Stomach (tissue), 8 donors: ENCODE measurements at regions not wholly inside any gene's neighbourhood (a gene's known extent, or its start where the extent isn't known, plus 50 kb on each side); places are given as distances from the start of the nearest gene placed in this dataset.

Experiments
- DNase-seq, 2 donors: peaks; one replicate each; pipeline versions ENCODE4 v3.0.0 to v3.0.0-alpha.2; 2013 to 2019
- H3K27ac ChIP-seq, 5 donors: fragments of 200-600 bp in 4 of 5; sonication (generic) in 4 of 5; one replicate each; pipeline ENCODE4 v1.5.1; 2013 to 2019; ENCODE audit warnings: mild to moderate bottlenecking in 1 of 5, moderate library complexity in 1 of 5
- H3K27me3 ChIP-seq, 3 donors: fragments of 200-600 bp; sonication (generic); one replicate each; pipeline ENCODE4 v1.5.1; 2017 to 2019; ENCODE audit warnings: mixed run types in 1 of 3
- H3K36me3 ChIP-seq, 4 donors: fragments of 200-600 bp; sonication (generic); 1 replicate in 3 of 4; 2 replicates in 1 of 4; pipeline ENCODE4 v1.5.1; 2016 to 2019
- H3K4me1 ChIP-seq, 4 donors: fragments of 200-600 bp; sonication (generic); one replicate each; pipeline ENCODE4 v1.5.1; 2016 to 2019
- H3K4me3 ChIP-seq, 4 donors: fragments of 200-600 bp; sonication (generic) in 3 of 4; one replicate each; pipeline ENCODE4 v1.5.1; 2016 to 2019; ENCODE audit warnings: mild to moderate bottlenecking in 1 of 4
- H3K9me3 ChIP-seq, 4 donors: fragments of 200-600 bp; sonication (generic); one replicate each; pipeline ENCODE4 v1.5.1; 2016 to 2019
- EP300 ChIP-seq: sonication (generic); formaldehyde crosslinking; IDR thresholded peaks from one replicate; pipeline ENCODE4 v1.6.1; 2017; ENCODE audit warnings: antibody characterized with exemption
- POLR2A ChIP-seq, 4 donors: fragments of 450-650 bp; IDR thresholded peaks; one replicate each; pipeline ENCODE4 v1.6.1; 2016; ENCODE audit warnings: antibody characterized with exemption in 4 of 4, control low read depth in 2 of 4, mild to moderate bottlenecking in 1 of 4, moderate library complexity in 1 of 4
- POLR2AphosphoS5 ChIP-seq, 3 donors: sonication (generic); formaldehyde crosslinking; IDR thresholded peaks; one replicate each; pipeline ENCODE4 v1.6.1; 2016; ENCODE audit warnings: antibody characterized with exemption in 3 of 3
- WGBS, 5 donors: extraction: QIAGEN DNeasy Blood & Tissue Kit in 3 of 5; methylation state at CpG; one replicate each; pipeline versions ENCODE4 v1.1.5 to v1.1.7; 2013 to 2018; 5-methylcytosine and 5-hydroxymethylcytosine counted together
- intact Hi-C: fragments of 100-400 bp; cut with DNase I; formaldehyde crosslinking; loops from one replicate; pipeline ENCODE4 v1.15.1; 2023; ENCODE audit warnings: low total_unique reads
- TF ChIP-seq, protein P1 (sequence below), 7 experiments: fragments of 450-650 bp in 4 of 7; fragments of 200-600 bp in 3 of 7; sonication (generic) in 3 of 7; IDR thresholded peaks; one replicate each; pipeline ENCODE4 v1.5.1; 2016 to 2019; ENCODE audit warnings: antibody characterized with exemption in 7 of 7, control low read depth in 2 of 7, mild to moderate bottlenecking in 1 of 7
- donor health status: healthy with polysubstance abuse.
- donor health status: Bipolar disorder and iron deficiency.
- donor health status: healthy.

DNA sequence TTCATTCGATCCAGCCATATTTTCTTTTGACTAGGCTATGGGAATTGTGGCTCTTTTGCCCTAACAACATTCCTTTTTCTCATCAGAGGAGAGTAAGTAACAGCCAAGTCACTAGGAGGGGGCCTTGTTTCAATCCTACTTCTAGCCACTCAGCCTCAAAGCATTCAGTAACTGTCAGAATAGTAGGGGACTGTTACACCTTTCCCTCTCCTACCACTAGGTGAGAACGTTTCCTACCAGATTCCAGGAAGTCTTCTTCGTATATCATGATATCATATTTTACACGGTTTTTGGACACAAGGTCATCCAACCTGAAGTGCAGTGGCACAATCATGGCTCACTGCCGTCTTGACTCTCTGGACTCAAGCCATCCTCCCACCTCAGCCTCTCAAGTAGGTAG, 171.3 kb upstream of the CDH12 start:
- 75 to 83% (median 77%) methylated on average over 5 of the region's 5 CpGs for WGBS, 5 donors
- H3K27me3 ChIP-seq: no peaks in the 10 kb centered on the region
- intact Hi-C loops: no loop called here
- no peaks in the 10 kb centered on the region for H3K36me3 ChIP-seq
- H3K27ac ChIP-seq: no peak overlapping the region
- TF ChIP-seq POLR2AphosphoS5 (IDR thresholded peaks at IDR 0.05) (no peak), EP300 (no peak), POLR2A (IDR thresholded peaks at IDR 0.05) (no peak)
- TF ChIP-seq, protein P1, sequence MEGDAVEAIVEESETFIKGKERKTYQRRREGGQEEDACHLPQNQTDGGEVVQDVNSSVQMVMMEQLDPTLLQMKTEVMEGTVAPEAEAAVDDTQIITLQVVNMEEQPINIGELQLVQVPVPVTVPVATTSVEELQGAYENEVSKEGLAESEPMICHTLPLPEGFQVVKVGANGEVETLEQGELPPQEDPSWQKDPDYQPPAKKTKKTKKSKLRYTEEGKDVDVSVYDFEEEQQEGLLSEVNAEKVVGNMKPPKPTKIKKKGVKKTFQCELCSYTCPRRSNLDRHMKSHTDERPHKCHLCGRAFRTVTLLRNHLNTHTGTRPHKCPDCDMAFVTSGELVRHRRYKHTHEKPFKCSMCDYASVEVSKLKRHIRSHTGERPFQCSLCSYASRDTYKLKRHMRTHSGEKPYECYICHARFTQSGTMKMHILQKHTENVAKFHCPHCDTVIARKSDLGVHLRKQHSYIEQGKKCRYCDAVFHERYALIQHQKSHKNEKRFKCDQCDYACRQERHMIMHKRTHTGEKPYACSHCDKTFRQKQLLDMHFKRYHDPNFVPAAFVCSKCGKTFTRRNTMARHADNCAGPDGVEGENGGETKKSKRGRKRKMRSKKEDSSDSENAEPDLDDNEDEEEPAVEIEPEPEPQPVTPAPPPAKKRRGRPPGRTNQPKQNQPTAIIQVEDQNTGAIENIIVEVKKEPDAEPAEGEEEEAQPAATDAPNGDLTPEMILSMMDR (IDR thresholded peaks at IDR 0.05): no peak
- no peaks in the 10 kb centered on the region for H3K4me1 ChIP-seq
- DNase-seq: no peak
- no peak overlapping the region for H3K4me3 ChIP-seq
- no peaks in the 10 kb centered on the region for H3K9me3 ChIP-seq

DNA sequence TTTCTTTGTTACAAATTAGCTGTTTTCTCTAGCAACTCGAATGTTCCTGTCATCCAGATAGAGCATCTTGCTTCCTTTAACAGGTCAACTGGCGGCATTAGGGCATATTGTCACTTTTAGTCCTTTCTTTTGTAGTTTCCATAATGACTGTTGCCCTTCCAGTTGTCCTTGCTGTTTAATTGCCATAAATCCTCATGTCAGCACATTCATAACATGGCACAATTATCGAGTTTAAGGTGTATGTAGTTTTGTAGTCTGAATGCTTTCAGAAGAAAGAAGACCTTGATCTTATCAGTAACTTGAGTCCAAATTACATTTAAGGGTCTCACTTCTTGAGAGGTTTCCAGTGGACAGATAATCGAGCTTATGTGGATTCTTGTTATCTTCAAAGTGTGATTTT, 161.7 kb upstream of the CDH12 start:
- no peaks in the 10 kb centered on the region for H3K27me3 ChIP-seq
- TF ChIP-seq POLR2AphosphoS5 (IDR thresholded peaks at IDR 0.05) (no peak), POLR2A (IDR thresholded peaks at IDR 0.05) (no peak), EP300 (no peak)
- TF ChIP-seq, protein P1 (IDR thresholded peaks at IDR 0.05): no peak
- intact Hi-C loops: no loop called here
- H3K9me3 ChIP-seq: no peaks in the 10 kb centered on the region
- WGBS, 5 donors: 50 to 68% (median 62%) methylated on average over 4 of the region's 4 CpGs
- H3K27ac ChIP-seq: no peak overlapping the region
- H3K36me3 ChIP-seq: no peaks in the 10 kb centered on the region
- no peak overlapping the region for H3K4me3 ChIP-seq
- DNase-seq: no peak
- no peaks in the 10 kb centered on the region for H3K4me1 ChIP-seq

DNA sequence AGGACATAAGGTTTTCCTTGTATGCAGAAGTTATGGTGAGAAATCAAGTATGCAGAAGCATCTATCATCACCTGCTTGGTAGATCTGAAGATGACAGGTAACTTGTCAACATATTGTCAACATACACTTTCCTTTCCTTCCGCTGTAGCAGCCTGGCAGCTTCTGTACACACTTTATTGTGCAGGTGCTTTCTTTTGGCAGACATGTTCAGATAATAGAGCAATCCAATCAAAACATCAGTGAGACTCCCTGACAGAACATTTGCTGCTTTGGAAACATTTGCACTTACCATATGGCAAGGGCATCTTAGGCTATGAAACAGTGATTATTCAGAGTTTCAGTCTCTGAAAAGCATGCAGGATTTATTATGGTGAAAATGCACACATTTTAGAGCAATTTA, 161.1 kb upstream of the CDH12 start:
- no peak for TF ChIP-seq EP300
- TF ChIP-seq, protein P1 (IDR thresholded peaks at IDR 0.05): no peak
- TF ChIP-seq POLR2A (IDR thresholded peaks at IDR 0.05): no peak
- TF ChIP-seq POLR2AphosphoS5 (IDR thresholded peaks at IDR 0.05): no peak
- Histone ChIP-seq H3K4me1 (no peaks in the 10 kb centered on the region), H3K9me3 (no peaks in the 10 kb centered on the region), H3K36me3 (no peaks in the 10 kb centered on the region), H3K27me3 (no peaks in the 10 kb centered on the region), H3K27ac (no peak overlapping the region), H3K4me3 (no peak overlapping the region)
- intact Hi-C loops: no loop called here
- no peak for DNase-seq
- WGBS, 5 donors: 45 to 83% (median 58%) methylated on average over 1 of the region's 1 CpG

DNA sequence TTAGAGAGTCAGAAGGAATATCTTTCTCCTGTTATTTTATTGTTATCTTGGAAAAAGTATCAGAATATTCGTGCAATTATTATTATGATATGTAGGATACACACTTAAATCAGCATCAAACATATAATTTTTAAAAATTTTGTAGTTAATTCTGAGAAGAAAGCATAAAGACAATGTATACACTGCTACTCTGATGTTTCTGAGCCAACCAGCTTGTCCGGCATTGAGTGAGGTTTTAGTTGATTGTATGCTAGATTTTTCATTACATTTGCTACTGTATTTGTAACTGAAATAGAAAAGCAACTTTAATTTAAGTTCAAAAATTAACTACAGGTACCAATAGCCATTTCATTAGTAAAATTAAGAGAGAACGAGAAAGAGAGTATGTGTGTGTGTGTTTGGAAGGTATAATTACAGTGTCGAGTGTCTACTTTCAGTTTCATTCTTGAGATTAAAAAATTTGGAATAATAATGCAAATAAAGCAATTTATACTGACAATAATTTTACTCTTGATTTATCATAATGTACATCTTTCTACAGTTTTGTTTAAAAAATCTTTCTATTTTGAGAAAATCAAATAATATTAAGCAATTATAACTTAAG, 160.4 kb upstream of the CDH12 start:
- no peaks in the 10 kb centered on the region for H3K36me3 ChIP-seq
- no peak for DNase-seq
- WGBS, 5 donors: 39 to 58% (median 51%) methylated on average over 4 of the region's 4 CpGs
- no peaks in the 10 kb centered on the region for H3K27me3 ChIP-seq
- intact Hi-C loops: no loop called here
- H3K9me3 ChIP-seq: no peaks in the 10 kb centered on the region
- H3K4me3 ChIP-seq: peak overlapping the region; percentile 6 to 37 (median 15)
- no peaks in the 10 kb centered on the region for H3K4me1 ChIP-seq
- TF ChIP-seq POLR2AphosphoS5 (IDR thresholded peaks at IDR 0.05): no peak
- TF ChIP-seq EP300: no peak
- TF ChIP-seq, protein P1 (IDR thresholded peaks at IDR 0.05): no peak
- TF ChIP-seq POLR2A (IDR thresholded peaks at IDR 0.05): no peak
- no peak overlapping the region for H3K27ac ChIP-seq
